Natural killer cell (primary cell): ENCODE measurements at regions not wholly inside any gene's neighbourhood (a gene's known extent, or its start where the extent isn't known, plus 50 kb on each side); places are given as distances from the start of the nearest gene placed in this dataset.

Source experiments
- ATAC-seq, 3 donors: fragments of 150-1000 bp in 2 of 3; fragments of 200-7000 bp in 1 of 3; cut with Tn5 transposase; 1 replicate in 1 of 3; 2 replicates in 2 of 3; pipeline ENCODE4 v1.10.0; 2021; ENCODE audit warnings: mild to moderate bottlenecking in 2 of 3, moderate library complexity in 2 of 3
- DNase-seq, 2 donors: peaks; one replicate each; pipeline versions ENCODE4 v3.0.0 to v3.0.0-alpha.2; 2013 to 2021; ENCODE audit warnings: mixed read lengths in 1 of 2
- H3K27ac ChIP-seq: one replicate; pipeline ENCODE4 v1.5.1; 2013; ENCODE audit warnings: mild to moderate bottlenecking, low read length
- H3K27me3 ChIP-seq: one replicate; pipeline ENCODE4 v1.6.1; 2013; ENCODE audit warnings: low read length; ENCODE audit not compliant: control insufficient read depth, insufficient read depth
- H3K36me3 ChIP-seq: one replicate; pipeline ENCODE4 v1.6.1; 2013; ENCODE audit warnings: low read length; ENCODE audit not compliant: control insufficient read depth, insufficient read depth
- H3K4me1 ChIP-seq: one replicate; pipeline ENCODE4 v1.6.1; 2013; ENCODE audit warnings: low read length; ENCODE audit not compliant: control insufficient read depth, insufficient read depth
- H3K4me3 ChIP-seq: one replicate; pipeline ENCODE4 v1.5.1; 2013; ENCODE audit warnings: low read length
- H3K9me3 ChIP-seq: one replicate; pipeline ENCODE4 v1.6.1; 2013; ENCODE audit warnings: low read length; ENCODE audit not compliant: control insufficient read depth, insufficient read depth
- H3K27ac Mint-ChIP-seq, 2 donors: one replicate each; pipeline ENCODE4 v1.8.0; 2022; ENCODE audit warnings: mild to moderate bottlenecking in 2 of 2, mixed read lengths in 2 of 2, moderate library complexity in 1 of 2
- H3K27me3 Mint-ChIP-seq, 2 donors: one replicate each; pipeline ENCODE4 v1.8.0; 2022; ENCODE audit warnings: low read depth in 2 of 2, mixed read lengths in 2 of 2
- H3K36me3 Mint-ChIP-seq: one replicate; pipeline ENCODE4 v1.8.0; 2022; ENCODE audit warnings: mixed read lengths
- H3K4me1 Mint-ChIP-seq, 2 donors: one replicate each; pipeline ENCODE4 v1.8.0; 2022; ENCODE audit warnings: mixed read lengths in 2 of 2
- H3K4me3 Mint-ChIP-seq: one replicate; pipeline ENCODE4 v1.8.0; 2022; ENCODE audit warnings: mild to moderate bottlenecking, moderate library complexity, mixed read lengths
- H3K9me3 Mint-ChIP-seq, 2 donors: one replicate each; pipeline ENCODE4 v1.8.0; 2022; ENCODE audit warnings: mixed read lengths in 2 of 2
- WGBS: methylation state at CpG from one replicate; pipeline ENCODE4 v1.1.7; 2013; ENCODE audit warnings: missing lambda C conversion rate; ENCODE audit not compliant: insufficient coverage; 5-methylcytosine and 5-hydroxymethylcytosine counted together
- intact Hi-C: fragments of 100-400 bp; cut with micrococcal nuclease; formaldehyde crosslinking; loops from one replicate; pipeline ENCODE4 v1.14.2; 2022
- TF ChIP-seq, protein P1 (sequence below): fragments of 200-600 bp; IDR thresholded peaks from one replicate; pipeline ENCODE4 v1.8.0; 2022; ENCODE audit warnings: antibody characterized with exemption

DNA sequence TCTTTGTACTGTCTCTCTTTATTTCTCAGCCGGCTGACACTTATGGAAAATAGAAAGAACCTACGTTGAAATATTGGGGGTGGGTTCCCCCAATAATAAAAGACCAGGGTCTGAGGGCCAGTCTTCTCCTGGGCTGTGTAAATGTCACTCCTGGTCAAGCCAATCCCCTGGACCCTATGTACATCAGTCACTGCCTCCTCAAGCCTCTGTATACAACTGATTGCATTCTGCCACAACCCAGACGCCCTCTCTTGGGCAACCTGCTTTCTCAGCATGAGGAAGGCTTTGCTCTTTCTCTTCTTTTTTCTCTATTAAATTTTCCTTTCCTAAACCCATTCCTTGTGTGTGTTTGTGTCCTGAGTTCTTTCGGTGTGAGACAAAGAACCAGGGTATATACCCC is 84.1 kb upstream of the SERBP1 start:
- 95% methylated on average over 2 of the region's 4 CpGs for WGBS
- H3K36me3 ChIP-seq = no peaks in the 10 kb centered on the region
- H3K9me3 ChIP-seq = peaks cover 5% of the 10 kb centered on the region
- Mint-ChIP-seq H3K4me1 (no peaks in the 10 kb centered on the region), H3K36me3 (peaks cover 12% of the 10 kb centered on the region), H3K27ac (no peak overlapping the region), H3K9me3 (peaks cover 0 to 3% of the 10 kb centered on the region in 2 donors), H3K27me3 (peaks cover 0 to 2% of the 10 kb centered on the region in 2 donors), H3K4me3 (no peak overlapping the region)
- H3K4me3 ChIP-seq = no peak overlapping the region
- ATAC-seq (no peak), DNase-seq (no peak)
- H3K27me3 ChIP-seq = no peaks in the 10 kb centered on the region
- intact Hi-C loops = no loop called here
- no peak overlapping the region for H3K27ac ChIP-seq
- TF ChIP-seq, protein P1, sequence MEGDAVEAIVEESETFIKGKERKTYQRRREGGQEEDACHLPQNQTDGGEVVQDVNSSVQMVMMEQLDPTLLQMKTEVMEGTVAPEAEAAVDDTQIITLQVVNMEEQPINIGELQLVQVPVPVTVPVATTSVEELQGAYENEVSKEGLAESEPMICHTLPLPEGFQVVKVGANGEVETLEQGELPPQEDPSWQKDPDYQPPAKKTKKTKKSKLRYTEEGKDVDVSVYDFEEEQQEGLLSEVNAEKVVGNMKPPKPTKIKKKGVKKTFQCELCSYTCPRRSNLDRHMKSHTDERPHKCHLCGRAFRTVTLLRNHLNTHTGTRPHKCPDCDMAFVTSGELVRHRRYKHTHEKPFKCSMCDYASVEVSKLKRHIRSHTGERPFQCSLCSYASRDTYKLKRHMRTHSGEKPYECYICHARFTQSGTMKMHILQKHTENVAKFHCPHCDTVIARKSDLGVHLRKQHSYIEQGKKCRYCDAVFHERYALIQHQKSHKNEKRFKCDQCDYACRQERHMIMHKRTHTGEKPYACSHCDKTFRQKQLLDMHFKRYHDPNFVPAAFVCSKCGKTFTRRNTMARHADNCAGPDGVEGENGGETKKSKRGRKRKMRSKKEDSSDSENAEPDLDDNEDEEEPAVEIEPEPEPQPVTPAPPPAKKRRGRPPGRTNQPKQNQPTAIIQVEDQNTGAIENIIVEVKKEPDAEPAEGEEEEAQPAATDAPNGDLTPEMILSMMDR = no peak
- H3K4me1 ChIP-seq = no peaks in the 10 kb centered on the region

DNA sequence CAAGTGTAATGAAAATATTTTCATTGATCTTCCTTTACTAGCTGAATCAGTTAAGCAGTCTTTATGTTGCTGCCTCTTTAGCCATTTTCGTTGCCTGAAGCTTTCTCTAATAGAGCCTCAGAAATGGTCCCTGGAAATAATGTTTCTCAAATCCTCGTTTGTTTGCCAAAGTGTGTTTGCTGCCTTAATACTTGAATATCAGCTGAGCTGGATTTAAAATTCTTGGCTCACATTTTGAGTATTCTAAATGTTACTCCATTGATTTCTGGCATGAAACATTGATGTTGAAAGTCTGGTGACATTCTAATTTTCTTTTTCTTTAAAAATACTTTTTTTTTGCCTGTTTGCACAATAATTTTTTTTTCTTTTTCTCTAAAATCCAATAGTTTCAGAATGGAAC is 84.6 kb upstream of the SERBP1 start:
- H3K27me3 ChIP-seq = no peaks in the 10 kb centered on the region
- intact Hi-C loops = no loop called here
- TF ChIP-seq, protein P1 = no peak
- peaks cover 5% of the 10 kb centered on the region for H3K9me3 ChIP-seq
- 89% methylated on average over 2 of the region's 2 CpGs for WGBS
- H3K27ac ChIP-seq = no peak overlapping the region
- H3K4me1 ChIP-seq = no peaks in the 10 kb centered on the region
- DNase-seq (no peak), ATAC-seq (no peak)
- Mint-ChIP-seq H3K27ac (no peak overlapping the region), H3K4me3 (no peak overlapping the region), H3K4me1 (no peaks in the 10 kb centered on the region), H3K36me3 (peaks cover 12% of the 10 kb centered on the region), H3K27me3 (peaks cover 0 to 2% of the 10 kb centered on the region in 2 donors), H3K9me3 (peaks cover 0 to 3% of the 10 kb centered on the region in 2 donors)
- no peak overlapping the region for H3K4me3 ChIP-seq
- no peaks in the 10 kb centered on the region for H3K36me3 ChIP-seq

GRCh38 chr1:67515324-67516080 is 85.3 kb upstream of the SERBP1 start:
- DNase-seq (no peak), ATAC-seq (no peak)
- Histone ChIP-seq H3K27ac (no peak overlapping the region), H3K4me3 (no peak overlapping the region), H3K4me1 (no peaks in the 10 kb centered on the region), H3K36me3 (no peaks in the 10 kb centered on the region), H3K9me3 (peaks cover 5% of the 10 kb centered on the region), H3K27me3 (no peaks in the 10 kb centered on the region)
- H3K27ac Mint-ChIP-seq = no peak overlapping the region
- H3K4me1 Mint-ChIP-seq = no peaks in the 10 kb centered on the region
- peaks cover 12% of the 10 kb centered on the region for H3K36me3 Mint-ChIP-seq
- peaks cover 0 to 3% of the 10 kb centered on the region in 2 donors for H3K9me3 Mint-ChIP-seq
- 75% methylated on average over 2 of the region's 2 CpGs for WGBS
- peaks cover 0 to 2% of the 10 kb centered on the region in 2 donors for H3K27me3 Mint-ChIP-seq
- no peak overlapping the region for H3K4me3 Mint-ChIP-seq
- TF ChIP-seq, protein P1 = no peak
- intact Hi-C loops = no loop called here

- intact Hi-C loops = no loop called here
- H3K27ac ChIP-seq = no peak overlapping the region
- H3K27ac Mint-ChIP-seq = no peak overlapping the region
- no peaks in the 10 kb centered on the region for H3K4me1 Mint-ChIP-seq
- TF ChIP-seq, protein P1 = no peak
- ATAC-seq = no peak
- peaks cover 5% of the 10 kb centered on the region for H3K9me3 ChIP-seq
- peaks cover 0 to 2% of the 10 kb centered on the region in 2 donors for H3K27me3 Mint-ChIP-seq
- no peaks in the 10 kb centered on the region for H3K4me1 ChIP-seq
- H3K4me3 Mint-ChIP-seq = no peak overlapping the region
- H3K36me3 Mint-ChIP-seq = peaks cover 12% of the 10 kb centered on the region
- peaks cover 0 to 3% of the 10 kb centered on the region in 2 donors for H3K9me3 Mint-ChIP-seq
- no peaks in the 10 kb centered on the region for H3K36me3 ChIP-seq
- H3K27me3 ChIP-seq = no peaks in the 10 kb centered on the region
- no peak overlapping the region for H3K4me3 ChIP-seq
- no peak for DNase-seq
Observed at GRCh38 chr1:67517046-67517445, 86.8 kb upstream of the SERBP1 start.
